ENCODE measurements at regions not wholly inside any gene's neighbourhood (a gene's known extent, or its start where the extent isn't known, plus 50 kb on each side); places are given as distances from the start of the nearest gene placed in this dataset.
A peak's percentile ranks its signal among the peaks of the same experiment; 100 is the strongest.

DNA sequence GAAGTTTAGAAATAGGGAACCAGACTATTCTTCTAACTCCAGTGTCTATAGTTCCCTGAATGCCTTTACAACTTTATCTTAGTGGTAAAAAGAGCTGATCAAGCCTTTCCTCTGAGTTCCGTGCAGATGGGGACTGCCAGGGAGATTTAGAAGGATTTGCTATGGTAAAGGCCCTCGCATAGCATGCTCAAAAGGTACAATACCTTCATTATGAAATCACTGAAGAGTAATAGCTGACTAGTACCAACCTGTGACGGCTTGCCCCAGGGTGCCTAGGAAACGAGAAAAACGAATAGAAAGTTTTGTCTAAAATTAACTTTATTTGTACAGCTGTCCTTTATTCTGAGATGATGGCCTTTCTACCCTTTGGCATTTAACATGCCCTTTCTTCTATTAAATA is 150.1 kb upstream of the ARHGAP42 start:
- DNase-seq, result no peak

DNA sequence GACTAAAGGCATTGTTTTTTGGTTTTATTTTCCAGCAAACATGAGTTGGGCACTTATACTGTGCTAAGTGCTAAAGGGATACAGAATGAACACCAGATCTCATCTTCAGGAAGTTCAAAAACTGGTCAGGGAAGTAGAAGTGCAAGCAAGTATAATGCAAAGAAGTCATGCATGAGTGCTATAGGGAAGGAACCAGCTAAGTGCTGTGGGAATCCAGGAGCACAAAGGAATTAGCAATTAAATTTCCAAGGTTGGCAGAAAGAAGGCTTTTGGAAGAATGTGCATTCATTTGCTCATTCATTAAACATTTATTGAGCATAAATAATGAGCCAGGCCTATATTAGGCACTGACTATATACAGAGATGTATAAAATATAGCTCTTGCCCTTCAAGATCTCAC is 143.7 kb upstream of the ARHGAP42 start:
- DNase-seq, result no peak

DNA sequence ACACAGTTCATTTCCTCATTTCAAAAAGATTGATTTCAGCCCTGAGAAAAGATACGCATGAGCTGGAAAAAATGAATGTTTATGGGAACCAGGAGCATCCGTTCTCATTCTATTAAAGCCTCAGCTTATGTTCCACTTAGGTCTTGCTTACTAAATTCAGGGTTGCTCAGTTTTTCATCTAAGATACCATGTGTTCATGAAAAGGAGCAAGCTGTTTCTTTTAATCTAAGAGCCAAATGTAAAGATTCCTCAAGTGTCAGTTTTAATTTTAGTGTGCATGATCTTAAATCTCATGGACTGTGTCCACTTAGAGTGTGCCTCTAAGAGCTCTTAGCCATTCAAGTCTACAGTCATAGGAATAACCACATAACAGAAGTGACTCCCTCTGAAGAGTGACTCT is 141.5 kb upstream of the ARHGAP42 start:
- DNase-seq, result no peak

DNA sequence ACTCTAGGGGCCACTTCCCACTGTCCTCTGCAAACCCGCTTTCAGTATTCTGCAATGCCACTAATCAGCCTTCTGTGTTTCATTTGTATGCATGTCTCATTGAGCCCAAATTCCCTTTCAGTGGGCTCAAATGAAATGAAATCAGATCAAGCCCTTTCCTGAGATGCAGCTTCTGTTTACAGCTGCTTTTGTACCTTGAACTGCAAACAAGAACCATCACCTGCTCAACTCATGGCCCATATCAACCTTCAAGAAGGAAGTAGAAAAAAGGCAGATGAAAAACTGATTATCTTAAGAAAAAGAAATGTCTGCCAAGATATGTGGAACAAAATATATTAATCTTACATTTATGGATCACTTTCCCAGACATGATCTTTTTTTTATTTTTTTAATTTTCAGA is 141.1 kb upstream of the ARHGAP42 start:
- no peak for DNase-seq

DNA sequence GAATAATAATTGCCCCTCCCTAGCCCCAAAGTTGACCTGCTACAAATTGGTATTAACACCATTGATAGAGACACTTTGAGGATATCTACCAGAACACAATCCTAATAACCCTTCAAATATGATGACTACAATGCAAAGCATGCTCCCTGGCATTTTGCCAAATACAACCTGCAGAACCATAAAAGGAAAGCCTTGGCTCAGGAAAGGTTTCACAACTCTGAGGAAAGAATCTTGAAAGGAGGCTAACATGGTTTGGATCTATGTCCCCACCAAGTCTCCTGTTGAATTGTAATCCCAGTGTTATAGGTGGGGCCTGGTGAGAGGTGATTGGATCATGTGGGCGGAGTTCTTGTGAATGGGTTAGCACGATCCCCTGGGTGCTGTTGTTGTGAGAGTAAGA is 140.4 kb upstream of the ARHGAP42 start:
- DNase-seq, result peak; percentile 20

DNA sequence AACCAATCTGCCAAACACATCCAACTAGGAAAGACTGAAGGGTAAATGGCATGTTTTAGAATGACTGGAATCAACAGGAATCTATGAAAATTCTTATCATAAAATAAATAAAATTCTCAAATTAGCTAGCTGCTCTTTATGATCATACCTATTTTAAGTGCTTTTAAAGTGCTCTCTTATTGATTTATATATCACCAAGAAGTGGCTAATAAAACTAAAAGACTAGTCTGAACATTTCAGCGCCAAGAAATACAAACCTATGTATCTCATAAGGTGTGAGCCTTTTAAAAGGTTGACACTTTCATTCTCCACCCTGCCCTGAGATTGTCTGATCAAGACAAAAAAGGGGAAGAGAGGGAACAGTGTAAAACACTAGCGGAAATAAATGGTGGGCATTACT is 136.8 kb upstream of the ARHGAP42 start:
- DNase-seq, result no peak

DNA sequence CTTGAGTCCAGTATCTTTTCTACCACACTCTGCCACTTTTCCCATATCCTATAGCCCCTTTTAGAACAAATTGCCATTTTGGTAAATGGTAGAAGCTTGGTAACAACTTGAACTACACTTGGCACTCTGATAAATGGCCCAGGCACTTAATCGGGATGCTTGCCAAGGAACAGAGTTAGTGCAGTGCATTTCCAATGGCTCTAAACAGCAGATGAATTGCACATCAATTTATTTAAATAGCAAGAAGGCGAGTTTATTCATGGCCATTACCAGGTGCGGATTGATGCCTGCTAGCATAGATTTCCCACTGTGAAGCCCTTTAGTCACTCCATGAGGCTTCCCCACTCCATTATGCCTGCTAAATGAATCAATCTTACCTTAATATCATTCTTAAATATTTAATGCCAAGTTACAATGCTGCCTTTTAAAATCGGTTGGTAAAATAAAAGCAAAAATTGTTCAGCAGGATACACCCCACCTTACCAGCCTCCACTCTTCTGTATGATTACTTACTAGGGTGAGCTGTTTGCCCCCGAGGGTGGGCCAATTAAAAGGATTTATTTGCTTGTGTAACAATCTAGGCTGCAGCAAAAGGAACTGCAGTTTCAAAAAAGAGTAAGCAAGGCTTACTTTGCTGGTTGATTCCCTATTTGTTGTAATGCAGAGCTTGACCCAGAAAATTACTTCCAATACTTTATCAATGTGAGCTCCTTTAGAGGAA is 136.0 kb upstream of the ARHGAP42 start:
- DNase-seq, result peak; percentile 97

DNA sequence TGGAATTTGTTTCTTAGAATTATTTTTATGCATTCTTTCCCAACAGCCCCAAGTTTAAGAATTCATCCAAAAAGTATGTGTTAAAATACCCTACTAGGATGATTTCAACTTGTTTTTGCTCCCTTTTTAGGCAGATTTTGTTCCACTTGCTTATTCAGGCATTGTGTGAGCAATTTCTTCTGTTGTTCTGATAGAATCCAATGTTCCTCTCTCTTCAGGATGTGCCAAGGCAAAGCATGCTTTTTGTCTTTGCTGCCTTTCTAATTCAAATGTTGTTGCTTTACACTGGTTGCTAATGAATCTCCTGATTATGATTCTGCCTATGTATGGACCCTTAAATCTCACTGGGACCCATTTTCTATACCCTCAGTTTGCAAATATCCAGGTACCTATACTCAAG is 131.2 kb upstream of the ARHGAP42 start:
- no peak for DNase-seq

DNA sequence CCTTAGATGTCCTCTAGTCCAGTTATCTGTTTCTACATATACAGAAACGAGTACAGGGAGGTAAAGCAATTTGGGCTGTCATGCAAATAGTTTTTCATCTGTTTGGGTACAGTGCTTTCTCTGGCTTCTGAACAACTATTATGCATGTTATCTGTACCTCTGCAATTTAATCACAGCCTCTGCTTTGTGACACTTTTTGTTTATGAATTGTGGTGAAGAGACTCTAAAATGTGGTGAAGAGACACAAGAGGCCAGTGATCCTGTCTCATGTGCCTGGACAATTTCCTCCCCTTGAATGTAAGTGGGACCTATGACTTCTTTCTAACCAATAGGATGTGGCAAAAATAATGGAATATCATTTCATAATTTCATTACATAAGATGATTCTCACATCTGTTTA is 130.3 kb upstream of the ARHGAP42 start:
- no peak for DNase-seq

DNA sequence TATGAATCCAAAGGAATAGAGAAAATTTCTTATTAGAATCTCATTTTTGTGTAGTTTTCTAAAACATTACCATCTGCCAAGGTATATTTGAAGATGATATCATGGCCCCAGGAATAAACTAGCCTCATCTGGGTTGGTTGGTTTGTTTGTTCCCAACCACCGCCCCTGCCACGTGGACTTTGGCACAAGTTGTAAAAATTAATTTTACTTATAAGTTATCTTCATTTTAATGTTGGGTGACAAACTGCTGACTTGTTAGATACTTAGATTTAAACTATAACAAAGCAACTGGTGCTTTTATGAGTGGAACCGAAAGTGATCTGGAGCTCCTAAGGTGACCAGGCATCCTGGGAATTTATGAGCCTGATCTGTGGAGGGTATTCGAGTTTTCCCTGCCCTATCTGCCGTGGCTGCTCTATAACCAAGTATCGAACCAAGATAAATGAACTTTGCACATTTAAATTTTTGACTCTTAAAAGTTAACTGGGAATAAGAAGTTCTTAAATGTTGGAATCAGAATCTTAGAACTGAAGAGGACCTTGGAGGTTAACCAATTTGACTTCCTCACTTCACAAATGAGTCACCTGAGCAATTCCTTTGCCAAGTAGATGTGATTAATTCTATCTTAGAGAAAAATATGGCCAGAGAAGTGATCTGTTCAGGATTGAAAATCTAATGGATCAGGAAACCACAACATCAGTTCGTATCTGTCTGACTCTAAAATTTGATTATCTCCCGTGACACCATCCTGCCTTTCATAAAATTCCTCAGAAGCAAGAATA is 129.1 kb upstream of the ARHGAP42 start:
- no peak for DNase-seq

DNA sequence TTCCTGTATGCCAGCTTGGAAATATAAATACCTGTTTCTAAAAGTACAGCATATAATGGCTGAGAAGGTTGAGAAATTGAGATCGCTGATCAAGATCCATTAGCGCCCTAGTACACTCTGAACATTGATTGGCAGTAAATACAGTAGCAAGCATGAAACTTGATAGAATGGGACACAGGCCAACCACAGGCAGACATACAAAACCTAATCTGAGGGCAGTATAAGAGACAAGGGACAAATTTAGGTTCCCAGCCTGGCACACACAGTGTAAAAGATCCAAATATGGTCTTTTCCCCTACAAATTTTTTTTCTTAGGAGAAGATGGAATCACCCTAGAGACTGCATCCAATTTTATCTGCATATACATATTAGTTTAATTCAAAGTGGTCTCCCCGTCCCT is 126.5 kb upstream of the ARHGAP42 start:
- DNase-seq, result no peak

DNA sequence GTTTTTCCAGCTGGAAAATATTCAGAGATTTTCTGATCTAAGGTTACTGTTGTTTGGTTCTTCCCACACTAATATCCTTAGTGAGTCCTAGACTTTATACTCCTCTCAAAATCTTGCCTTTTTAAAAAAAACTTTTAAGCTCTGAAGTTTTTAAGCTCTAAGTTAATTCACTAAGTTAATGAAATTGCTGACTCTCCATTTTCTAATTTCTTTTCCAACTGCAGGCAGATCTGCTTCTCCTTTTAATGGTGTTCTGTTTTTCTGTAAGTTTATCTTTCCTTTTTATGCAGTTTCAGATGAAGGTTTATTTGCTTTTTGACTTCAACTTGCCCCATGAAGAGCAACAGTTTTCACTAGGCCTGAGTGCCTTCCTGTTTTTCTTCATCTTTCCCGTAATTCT is 125.8 kb upstream of the ARHGAP42 start:
- no peak for DNase-seq

DNA sequence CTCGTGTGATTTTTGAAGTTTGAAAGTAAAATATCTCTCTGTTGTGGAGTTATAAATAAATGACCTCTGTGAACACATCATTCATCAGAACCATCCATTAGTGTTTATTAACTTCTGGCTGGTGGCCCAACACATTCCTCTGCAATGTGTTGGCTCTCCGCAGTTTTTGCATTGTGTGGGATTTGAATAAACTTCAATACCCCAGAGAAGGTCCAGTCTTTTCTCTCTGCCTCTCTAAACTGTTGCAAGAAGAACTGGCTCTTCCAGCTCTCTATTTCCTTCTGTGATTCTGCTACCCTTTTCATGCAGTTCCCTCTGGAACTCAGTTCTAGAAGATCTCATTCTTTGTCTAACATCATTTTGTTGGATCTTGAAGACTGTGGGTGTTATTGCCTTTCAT is 125.0 kb upstream of the ARHGAP42 start:
- DNase-seq, result no peak

DNA sequence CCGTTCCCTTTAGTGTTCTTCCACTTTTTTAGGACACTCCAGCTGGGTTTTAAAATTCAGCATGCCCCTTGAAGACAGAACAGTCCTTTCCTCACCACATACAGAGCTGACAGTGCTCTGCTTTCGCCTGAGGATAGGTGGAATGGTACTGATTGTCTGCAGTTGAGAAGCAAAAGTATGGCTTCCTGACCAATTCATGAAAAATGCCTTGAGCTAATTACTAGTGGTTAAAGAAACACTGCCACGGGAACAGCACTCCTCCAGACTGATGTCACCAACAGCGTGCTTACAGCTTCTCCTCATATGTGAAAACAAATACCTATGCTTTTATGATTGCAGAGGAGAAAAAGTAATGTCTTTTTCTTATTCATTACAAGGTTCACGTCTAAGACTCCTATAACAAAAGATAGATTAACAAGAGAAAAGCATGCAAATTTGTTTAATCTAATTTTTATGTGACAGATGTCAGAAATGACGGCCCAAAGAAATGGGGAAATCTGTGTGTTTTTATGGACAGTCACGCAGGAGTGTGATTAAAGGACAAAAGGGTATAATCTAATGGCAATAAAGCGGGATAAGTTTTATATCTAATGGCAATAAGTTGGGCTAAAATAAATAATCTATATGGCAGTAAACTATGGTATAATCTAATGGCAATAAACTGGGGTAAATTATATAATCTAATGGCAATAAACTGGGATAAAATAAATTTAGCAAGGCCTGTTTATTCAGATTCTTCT is 123.4 kb upstream of the ARHGAP42 start:
- no peak for DNase-seq

DNA sequence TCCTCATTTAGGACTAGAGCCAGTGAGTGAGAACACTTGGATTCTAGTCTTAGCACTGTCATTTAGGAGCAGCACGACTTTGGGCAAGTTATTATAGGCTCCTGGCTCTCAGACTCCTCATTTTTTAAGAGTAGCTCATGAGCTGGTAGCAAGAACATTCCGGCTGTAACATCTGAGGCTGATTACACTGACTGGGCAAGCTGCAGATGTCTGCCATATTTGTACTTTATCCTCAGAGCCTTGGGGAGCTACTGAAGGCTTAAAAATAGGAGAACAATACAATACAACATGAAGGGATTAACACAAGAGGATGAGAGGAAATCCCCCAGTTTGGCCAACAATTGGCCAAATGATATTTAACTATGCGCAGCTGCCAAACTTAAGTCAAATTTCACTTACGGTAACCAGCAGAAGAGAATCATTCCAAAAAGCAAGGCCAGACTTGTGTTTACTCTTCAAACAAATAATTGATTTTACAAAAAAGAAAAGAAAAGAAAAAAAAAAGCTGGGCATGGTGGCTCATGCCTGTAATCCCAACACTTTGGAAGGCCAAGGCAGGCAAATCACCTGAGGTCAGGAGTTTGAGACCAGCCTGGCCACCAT is 113.1 kb upstream of the ARHGAP42 start:
- DNase-seq, result no peak

DNA sequence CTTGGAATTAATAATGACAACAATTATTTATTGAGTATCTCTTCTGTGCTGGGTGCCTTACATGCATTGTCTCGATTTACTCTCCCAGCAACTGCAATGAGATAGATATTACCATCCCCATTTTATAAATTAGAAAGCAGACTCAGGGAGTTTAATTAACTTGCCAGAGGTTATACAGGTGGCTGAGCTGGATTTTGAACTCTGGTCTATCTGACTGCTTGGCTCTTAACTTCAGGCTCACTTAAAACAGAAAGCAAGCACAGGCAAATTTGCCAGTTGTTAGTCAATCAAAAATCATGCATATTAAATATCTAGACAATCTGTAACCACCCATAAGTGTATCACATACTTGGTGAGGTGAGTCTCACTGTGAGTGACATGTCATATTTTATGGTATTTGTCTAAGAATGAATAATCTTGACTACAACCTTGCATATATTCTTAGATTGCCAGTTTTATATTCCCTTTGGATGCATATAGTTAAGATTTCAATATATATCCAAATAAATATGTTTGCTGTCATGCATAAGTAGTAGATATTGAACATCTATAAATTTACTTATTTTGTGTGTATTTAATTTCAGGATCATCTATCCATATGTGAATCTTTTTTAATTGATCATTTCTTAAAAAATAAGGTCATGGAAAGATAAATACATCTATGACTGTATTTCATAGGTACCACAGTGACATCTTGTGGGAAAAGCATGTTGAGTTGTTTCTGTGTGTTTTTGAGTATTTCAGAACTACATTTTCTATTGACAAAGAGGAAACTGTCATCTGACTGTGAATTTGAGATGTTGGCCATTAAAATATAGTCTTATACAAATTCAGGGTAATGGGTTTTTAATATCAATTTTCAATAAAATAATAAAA is 112.0 kb upstream of the ARHGAP42 start:
- peak; percentile 58 for DNase-seq

DNA sequence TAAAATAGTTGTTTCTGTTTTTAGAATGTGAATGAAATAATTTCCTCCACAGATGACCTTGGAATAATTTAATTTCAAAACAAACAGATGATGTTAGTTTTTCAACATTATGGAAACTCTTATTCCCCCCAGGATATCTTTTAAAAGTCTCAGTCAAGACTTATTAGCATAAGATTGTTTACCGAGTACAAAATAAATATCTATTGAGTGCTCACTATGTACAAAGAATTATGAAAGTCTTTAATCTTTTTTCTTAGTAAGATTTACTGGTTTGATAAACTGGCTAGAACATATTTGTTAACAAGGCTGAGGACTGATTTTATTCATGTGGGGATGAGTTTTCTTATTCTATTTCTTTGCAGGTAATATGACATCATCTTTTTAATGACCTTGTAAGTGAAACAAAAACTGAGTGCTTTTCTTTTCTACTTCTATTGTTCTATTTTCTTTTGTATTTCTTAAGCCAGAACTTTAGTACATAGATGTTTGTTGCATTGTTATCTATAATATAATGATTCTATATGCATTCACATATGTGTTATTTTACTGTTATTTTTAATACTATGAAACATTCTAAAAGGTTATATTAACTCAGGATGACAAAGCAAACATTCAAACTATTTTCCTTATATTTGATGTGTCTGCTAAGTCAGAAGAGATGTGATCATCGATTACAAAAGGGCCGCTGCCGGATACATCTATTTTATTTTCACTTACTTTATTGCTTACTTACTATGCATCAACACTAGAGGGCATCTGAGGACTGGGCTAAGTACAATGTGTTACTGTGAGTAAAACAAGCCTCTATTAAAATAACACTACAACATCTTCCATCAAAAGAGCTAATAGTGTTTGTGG is 111.0 kb upstream of the ARHGAP42 start:
- DNase-seq, result peak; percentile 64

DNA sequence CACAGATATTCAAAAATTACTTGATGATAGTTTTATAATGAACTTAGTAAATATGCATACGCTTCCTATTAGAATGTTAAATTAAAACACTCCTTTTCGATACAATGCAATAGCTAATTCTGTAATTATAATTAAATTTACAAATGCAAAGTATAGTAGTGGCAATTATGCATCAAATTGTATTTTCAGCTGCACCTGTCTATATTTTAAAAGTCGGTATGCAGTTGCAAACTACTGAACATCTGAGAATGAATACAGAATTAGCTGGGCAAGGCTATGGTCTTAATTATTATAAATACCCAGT is 110.4 kb upstream of the ARHGAP42 start:
- DNase-seq, result no peak

DNA sequence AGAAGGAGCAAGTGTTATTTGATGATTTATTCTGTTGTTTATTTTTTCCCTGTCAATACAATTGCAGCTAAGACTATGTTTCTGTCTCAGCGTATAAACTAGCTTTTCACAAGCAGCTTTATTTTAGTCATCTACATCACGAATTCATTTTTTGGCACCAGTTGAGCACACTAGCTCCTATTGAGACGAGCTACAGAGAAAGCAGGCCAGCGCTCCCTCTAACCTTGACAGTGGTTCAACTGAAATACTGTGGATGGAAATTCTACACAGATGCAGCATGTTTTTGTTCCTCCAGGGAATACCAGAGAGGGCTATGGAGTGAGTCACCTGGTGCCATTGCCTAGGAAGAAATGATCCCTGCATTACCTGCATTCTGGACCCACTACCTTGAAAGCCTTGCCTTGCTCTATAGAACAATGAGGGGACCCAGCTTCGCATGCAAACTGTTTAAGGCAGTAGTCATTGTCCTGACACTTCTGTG is 108.2 kb upstream of the ARHGAP42 start:
- no peak for DNase-seq

DNA sequence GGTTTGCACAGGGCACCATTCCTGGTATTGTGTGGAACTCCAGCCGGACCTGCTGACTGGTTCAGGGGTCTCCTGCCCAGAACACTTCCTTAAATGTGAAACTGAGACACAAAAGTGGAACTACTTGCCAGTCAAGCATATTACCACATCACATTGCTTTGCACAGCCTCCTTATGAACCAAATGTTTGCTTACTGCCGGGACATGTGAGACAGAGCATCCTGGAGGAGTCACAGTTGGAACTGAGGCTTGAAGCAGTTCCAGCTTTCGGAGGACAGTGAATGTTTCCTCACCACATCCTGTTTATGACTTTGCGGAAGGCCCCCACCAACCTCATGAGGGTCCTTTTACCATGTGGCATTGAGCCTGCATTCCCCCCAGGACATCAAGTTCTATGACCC is 105.8 kb upstream of the ARHGAP42 start:
- no peak for DNase-seq

DNA sequence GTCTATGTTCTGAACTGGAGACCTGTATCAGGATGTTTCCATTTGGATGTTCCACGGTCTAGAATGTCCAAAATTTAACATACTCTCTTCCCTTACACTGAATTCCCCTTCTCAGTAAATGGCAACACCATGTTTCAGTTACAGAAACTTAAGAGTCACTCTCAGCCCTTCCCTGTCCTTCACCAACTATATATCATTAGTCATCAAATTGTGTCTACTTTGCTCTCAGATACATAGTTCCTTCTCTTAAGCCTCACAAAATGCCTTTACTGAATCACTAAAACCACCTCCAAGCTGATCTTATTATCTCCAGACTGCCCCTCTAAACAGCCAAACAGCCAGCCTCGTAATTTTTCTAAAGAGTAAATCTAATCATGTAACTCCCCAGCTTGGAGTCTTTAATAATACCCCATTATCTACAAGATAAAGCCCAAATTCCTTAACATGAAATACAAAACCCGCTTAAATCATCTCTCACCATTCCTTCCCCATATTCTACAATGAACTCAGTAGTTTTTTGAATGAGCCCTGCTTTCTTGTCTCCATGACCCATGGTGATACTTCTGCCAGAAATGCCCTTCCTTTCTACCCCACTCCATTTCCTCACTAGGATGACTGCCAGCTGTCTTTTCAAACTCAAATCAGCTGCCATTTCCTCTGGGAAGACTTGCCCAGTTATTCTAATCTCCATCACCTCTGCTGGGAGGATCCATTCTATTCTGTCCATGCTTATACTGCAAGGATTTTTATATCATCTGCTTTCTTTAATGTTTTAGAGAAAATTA is 102.7 kb upstream of the ARHGAP42 start:
- no peak for DNase-seq

Data from NCI-H146 (cell line).